Renal cortical epithelial cell (primary cell): ENCODE measurements at regions not wholly inside any gene's neighbourhood (a gene's known extent, or its start where the extent isn't known, plus 50 kb on each side); places are given as distances from the start of the nearest gene placed in this dataset.

ENCODE experiments used
- DNase-seq: peaks from one replicate; pipeline ENCODE4 v3.0.0-alpha.2; 2011; ENCODE audit warnings: low read depth

DNA sequence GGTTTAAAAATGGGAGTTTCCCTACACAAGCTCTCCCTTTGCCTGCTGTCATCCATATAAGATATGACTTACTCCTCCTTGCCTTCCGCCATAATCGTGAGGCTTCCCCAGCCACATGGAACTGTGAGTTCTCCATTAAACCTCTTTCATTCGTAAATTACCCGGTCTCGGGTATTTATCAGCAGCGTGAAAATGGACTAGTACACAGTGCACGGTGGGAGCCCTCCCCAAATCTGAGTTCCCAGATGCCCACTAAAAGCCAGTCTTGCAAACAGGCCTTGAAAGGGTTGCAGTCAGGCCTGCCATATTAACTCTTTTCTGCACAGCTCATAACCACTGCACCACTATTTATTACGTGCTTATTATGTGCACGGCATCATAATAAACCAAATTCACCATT, 400.9 kb downstream of the PRDM2 start:
- DNase-seq, result no peak

GRCh38 chr1:14102180-14102579, 402.2 kb downstream of the PRDM2 start:
- DNase-seq, result no peak

DNA sequence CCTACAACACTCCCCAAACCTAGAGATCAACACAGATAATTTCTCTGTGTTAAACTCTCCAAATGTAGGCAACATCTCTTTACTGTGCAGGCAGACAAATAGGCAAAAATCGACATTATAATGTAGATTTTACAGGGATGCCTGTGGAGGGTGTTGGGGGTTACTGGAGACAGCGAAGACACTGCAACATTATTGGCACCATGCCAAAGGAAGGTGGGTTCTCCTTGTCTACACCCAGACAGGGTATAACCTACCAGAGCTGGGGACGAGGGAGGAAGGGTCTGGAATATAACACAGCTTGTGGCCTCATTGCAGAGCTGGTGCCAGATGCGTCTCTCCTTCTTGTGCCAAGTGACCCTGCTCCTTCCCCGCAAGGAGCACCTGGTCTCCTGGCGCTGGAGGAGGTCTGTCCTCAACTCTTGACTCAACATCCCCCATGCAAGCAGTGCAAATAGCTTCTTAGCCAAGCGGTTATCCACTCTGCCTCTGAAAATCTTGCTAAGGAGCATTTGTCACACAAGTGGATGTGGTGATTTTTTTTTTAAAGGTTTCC, 404.0 kb downstream of the PRDM2 start:
- DNase-seq, result no peak

GRCh38 chr1:14106126-14106525, 406.1 kb downstream of the PRDM2 start:
- DNase-seq, result no peak

DNA sequence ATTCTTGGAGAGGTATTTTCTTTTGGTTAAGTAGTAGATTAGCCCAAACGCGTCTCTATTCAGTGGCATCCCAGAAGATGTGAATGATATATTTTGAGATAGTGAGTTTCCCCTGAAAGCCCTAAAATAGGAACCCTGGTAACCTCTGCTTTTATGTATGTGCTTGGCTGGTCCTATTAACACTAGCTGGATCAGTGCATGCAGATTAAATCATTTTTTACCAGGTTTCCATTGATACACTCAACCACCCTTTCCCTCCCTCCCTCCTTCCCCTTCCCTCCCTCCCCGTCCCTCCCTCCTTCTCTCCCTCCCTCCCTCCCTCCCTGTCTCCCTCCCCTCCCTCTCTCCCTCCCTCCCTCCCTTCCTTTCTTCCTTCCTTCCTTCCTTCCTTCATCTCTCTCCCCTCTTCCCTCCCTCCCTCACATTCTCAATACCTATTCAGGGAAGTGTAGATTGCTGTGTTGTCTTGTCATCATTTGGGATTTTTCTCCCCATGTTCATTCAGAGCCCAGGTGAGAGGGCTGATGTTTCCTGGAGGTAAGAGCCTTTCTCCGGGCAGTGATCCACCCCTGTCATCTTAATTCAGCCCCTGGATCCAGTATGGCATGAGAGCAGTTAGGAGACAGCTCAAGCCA, 406.8 kb downstream of the PRDM2 start:
- DNase-seq, result no peak

- DNase-seq, result peak; percentile 6
These were observed 408.6 kb downstream of the PRDM2 start for GRCh38 chr1:14108356-14109275.

DNA sequence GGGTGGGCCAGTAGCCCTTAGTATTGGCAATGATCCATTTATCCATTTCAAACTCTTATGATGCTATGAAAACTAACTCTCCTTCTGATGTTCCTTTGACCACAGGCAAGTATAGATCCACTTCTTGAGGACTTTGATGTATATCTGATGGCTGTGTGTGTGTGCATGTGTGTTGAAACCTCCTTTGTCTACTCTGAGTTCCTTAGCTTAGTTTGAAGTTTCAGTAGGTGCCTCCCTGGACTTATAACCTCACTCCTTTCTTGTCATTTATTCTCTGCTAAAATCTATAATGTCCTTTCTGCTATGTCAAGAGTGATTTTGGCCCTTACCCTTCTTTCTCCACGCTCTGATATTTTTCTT, 409.3 kb downstream of the PRDM2 start:
- DNase-seq, result no peak

DNA sequence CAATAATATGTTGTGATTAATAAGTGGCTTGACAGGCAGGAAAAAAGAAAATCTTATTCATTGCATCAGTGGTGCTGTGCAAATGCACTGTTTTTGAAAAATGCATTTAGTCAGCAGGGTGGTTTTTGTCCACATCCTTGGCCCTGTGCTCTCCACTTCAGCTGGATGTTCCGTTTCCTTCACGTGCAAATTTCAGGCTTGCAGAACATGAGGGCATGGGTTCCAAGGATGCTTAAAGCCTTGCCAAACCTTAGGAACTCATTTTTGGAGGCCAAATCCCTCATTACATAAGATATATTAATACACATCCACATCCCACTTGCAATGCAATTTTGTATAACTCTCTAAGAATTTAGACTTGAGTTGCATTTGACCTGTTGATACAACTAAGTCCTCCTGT, 410.1 kb downstream of the PRDM2 start:
- DNase-seq, result no peak

DNA sequence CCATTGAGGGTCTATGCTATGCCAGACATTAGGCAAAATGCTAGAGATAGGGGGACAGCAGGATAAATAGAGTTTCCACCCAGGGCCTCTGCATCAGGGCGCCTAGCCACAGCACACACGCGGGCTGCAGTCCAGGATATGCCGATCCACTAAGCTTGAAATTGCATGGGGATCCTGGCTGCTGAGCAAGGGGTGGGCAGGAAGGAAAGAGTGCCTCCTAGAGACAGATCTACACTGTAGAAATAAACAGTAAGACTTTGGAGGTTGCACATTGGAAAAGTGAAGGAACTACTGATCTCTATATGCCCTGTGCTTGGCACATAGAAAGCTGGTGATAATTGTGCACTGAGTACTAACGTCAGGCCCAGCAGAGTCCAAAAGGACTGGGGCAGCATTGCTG, 411.1 kb downstream of the PRDM2 start:
- DNase-seq, result no peak

DNA sequence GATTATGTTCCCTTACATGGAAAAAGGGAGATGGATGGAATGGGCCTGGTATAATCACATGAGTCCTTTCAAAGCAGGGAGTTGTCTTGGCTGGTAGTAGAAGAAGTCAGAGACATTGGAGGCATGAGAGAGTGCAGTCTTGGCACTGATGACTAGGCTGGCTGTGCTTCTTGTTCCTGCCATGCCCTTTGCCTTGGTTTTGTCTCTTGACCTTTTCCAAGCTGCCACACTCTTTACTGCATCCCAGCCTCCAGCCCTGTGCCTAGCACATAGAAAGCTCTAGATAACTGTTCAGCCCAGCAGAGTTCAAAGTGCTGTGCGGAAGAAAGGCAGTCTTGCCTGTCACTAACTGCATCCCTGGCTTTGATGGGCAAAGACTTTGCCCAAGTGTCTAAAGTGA, 412.6 kb downstream of the PRDM2 start:
- no peak for DNase-seq

DNA sequence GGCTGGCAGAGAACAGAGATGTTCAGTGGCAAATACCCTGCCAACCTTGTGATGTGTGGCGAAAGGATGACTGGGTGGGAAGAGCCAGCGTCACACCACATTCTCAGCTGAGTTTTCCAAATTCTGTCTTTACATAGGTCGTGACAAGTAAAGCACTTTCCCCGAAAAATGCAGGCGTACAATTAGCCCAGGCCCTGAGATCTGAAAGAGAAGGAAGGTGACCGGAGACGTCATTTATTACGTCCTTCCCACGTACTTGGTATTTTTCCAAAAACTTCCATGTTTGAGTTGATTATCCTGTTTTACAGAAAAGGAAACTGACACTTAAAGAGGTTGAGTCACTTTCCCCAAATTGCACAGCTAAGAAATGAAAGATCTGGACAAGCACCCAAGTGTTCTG, 413.3 kb downstream of the PRDM2 start:
- no peak for DNase-seq

- peak; percentile 28 for DNase-seq
These were observed 414.0 kb downstream of the PRDM2 start for GRCh38 chr1:14113841-14114567.

- no peak for DNase-seq
These were observed 416.0 kb downstream of the PRDM2 start for GRCh38 chr1:14115976-14116375.

- DNase-seq, result peak; percentile 22
These were observed 417.7 kb downstream of the PRDM2 start for GRCh38 chr1:14117700-14118099.

DNA sequence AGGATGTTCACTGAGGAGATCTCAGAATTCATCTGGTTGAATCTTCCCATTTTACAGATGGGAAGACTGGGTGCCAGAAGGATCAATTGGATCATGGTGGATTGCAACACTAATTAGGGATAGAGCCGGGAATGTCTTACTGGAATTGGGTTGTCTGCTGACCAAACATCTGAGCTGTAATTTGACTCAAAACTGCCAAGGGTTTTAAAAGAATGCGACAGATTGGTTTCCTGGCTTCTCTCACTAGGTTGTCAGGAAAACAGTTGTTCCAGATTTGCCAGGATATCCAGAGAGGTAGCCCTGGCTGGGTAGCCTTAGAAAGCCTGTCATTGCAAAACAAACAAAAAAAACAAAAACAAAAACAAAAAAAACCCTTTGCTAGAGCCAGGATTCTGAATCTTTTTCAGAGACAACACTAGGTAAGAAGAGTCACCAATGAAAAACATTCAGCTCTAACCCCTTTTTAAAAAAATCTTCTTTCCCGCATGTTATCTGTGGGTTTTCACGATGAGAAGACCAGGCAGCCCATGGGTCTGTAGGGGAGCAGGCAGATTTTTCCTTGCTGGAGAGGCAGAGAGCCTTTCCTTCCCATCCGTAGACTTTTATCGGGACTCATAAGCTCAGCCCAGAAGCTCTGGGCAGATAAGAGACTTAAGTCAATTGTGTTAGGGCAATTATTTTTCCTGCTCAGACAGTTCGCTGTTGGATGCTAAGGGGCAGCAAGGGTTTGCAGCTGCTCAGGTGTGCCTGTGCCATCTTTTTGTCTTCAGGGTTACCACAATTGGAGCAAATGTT, 418.9 kb downstream of the PRDM2 start:
- no peak for DNase-seq

- no peak for DNase-seq
These were observed 420.9 kb downstream of the PRDM2 start for GRCh38 chr1:14120895-14121294.

GRCh38 chr1:14128096-14128495, 428.1 kb downstream of the PRDM2 start:
- DNase-seq, result no peak

- DNase-seq, result no peak
These were observed 429.0 kb downstream of the PRDM2 start for GRCh38 chr1:14129009-14129408.

DNA sequence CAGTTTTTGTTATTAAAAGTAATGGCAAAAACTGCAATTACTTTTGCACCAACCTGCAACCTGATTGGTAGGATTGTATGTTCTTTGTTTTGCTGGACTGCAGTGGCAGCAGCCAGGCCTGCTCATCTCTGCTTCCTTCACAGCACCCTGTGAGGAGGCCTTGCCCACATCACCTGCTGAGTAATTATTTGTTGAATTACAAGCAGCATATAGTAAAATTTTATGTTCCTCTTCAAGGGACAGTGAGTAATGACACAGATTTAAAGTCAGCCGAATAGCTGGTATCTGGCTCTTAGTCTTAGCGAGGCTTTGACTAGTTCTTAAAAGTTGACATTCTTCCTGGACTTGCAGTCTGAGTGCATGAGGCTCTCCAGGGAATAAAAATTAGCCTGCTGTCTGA, 435.1 kb downstream of the PRDM2 start:
- no peak for DNase-seq

DNA sequence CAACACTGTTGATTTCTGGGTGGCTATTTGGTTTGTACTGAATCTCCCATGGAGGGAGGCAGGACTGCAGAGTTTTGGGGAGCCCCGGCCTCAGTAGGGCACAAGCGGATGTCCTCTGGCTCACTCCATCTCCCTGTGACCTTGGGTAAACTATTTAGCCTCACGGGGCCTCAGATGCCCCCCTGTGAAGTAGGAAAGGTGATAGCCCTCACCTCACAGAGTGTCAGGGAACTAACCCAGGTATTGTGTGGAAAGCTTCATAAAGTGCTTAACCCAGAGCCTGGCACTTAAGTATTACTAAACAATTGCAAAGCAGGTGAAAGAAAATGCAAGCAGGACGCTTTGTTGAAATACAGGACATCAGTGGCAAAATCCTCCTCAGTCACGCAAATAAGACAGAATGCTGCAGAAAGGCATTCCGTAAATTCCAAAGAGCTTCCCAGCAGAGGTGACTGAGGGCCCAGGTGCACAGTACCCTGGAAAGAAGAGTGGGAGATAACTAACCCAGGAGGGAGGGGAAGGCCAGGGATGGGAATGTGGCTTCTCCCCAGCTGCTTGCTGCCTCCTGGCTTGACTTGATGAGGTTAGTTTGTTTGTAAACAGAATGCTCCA, 436.3 kb downstream of the PRDM2 start:
- DNase-seq, result no peak

DNA sequence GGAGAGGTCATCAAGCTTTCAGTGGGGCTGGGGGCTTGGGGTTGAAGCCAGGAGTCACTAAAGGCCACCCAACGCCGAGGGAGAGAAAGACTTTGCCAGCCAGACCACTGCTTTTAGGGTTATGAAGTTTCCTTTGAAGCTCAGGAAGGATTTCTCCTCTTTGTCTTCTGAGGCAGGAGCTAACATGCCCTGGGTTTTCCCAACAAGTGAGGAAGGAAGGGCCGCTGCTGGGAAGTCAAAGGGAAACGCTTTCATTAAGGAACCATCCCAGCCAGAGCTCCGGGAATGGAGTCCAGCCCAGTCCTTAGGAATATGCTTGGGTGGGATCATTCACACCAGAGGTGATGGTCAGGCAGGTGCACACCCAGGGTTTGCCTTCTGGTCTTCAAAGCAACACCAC, 436.9 kb downstream of the PRDM2 start:
- no peak for DNase-seq
